ENCODE measurements at regions not wholly inside any gene's neighbourhood (a gene's known extent, or its start where the extent isn't known, plus 50 kb on each side); places are given as distances from the start of the nearest gene placed in this dataset.

DNA sequence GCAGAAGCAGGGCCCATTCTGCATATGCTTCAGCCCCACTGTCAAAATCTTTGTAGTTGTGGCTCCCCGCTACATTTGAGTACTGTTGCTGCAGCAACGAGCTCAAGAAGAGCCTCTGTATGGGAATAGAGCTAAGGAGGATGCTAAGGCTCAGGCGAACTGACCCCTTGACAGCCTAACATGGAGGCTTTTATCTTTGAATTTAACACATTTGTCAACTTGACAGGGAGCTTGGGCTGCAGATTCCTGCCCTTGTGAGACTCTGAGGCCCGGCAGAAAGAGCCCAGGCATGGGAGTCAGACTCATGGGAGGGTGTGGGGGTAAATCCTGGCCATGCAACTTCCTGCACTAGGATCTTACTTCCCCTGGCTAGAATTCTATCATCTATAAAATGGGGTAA lies 278.7 kb upstream of the CITED2 start:
- DNase-seq = no peak

DNA sequence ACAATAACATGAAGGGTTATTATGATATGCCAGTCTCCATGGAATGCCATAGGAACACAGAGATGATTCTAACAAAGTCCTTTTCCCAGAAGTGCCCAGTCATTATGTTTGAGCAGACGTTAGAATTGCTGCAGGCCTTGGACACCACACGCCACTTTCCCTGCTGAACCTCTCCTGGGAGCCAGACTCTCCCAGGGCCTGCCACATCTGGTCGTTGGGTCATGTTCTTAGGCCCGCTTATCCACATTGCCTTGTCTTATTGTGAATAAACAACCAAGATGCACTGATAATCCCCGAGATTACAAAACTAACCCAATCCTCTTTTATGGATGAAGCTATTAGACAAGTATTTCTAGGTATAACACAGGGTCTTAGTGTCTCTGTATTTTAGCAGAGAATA lies 276.5 kb upstream of the CITED2 start:
- no peak for DNase-seq

DNA sequence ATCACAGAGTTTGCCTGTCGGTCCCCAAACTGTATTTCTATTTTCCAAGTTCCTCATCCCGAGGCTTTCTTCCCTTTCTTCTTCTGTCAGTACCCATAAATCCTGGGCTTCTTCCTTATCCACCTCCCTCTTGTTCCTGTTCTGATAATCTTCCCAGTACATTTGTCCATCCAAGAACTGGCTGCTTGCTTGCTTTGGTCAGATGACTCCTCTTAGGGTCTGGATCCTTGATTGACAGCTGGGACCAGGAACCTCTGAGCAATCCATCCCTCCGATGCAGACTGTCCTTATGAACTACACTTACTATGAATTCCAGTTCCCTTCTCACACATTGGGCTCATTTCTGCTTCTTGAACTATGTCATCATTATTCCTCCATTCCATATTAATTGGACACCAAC lies 275.3 kb upstream of the CITED2 start:
- no peak for DNase-seq

DNA sequence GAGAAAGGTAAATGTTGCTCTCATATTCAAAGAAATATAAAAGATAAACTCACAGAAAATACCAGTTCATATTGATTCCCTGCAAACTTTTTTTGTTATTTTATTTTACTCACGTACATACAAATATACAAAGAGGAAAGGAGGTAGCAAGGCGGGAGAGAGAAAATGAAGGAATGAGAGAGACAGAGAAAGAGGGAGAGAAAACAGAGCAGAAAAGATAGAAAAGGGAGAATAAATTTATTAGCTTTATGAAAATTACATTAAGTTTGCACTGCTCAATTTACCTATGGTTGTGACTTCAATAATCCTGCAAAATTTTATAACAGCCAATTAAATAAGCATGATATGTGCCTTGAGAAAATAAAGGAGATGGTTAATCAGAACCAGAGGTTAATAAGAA lies 274.7 kb upstream of the CITED2 start:
- DNase-seq = no peak

- DNase-seq = no peak
Measured at GRCh38 chr6:139648430-139649000, 274.1 kb upstream of the CITED2 start.

DNA sequence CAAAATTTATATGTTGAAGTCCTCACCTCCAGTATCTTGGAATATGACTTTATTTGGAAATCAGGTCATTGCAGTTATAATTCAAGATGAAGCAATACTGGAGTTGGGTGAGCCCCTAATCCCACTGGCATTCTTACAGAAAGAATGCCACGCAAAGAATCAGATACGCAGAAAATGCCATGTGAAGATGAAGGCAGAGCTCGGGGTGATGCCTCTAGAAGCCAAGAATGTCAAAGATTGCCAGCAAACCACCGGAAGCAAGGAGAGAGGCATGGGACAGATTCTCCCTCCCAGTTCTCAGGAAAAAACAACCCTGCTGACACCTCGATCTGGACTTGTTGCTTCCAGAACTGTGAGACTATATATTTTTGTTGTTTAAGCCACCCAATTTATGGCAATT lies 273.4 kb upstream of the CITED2 start:
- DNase-seq = no peak

DNA sequence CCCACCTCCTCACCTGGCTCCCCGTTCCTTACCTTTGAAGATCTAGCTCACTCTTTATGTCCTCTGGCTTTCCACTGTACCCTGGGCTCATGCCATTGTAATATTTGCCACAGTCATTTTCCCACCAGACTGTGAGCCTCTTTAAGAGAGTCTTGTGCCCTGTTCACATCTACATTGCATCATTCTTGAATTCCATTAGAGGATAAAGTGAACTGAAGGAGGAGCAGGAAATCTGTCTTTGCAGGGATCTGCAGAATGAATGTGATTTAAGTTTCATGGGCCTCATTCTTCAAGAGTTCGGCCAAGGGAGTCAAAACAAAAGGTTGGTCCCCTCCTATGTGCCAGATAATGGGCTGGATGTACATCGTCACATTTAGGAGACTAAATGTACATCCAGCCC lies 272.6 kb upstream of the CITED2 start:
- no peak for DNase-seq

DNA sequence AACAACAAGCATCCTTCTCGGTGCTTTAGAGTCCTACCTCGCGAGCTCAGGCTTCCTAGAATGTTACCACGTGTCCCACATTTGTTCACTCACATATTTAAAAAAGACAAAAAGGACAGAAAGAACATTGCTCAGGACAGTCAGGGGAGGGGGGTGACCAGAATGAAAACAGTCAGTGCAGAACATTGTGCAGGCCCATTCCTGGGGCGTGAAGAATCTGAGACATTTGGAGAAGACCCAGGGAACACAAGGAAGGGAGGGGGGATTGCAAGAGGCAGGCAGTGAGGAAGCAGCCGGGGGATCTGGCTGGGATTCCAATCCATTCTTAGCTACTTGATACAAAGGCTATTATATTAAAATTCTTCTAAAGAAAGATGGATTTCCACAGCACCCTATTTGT lies 270.4 kb upstream of the CITED2 start:
- no peak for DNase-seq

- no peak for DNase-seq
Measured at GRCh38 chr6:139643986-139644385, 269.5 kb upstream of the CITED2 start.

DNA sequence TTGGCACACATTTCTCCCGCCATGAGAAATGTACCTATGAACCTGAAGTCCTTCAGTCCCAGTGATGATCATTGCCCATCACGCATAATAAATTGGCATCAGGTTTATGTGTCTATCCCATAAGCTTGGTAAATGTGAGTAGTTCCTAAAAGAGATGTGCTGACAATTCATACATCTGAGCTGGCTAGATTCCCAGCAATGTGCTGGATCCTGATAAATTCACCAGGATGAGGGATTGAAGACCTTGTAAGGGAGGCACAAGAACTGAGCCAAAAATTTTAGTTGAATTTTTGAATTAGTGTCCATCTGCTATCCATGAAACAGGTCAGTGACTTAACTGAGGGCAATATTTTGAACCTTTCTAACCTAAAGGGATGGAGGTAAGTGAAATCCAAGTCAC lies 267.9 kb upstream of the CITED2 start:
- no peak for DNase-seq

DNA sequence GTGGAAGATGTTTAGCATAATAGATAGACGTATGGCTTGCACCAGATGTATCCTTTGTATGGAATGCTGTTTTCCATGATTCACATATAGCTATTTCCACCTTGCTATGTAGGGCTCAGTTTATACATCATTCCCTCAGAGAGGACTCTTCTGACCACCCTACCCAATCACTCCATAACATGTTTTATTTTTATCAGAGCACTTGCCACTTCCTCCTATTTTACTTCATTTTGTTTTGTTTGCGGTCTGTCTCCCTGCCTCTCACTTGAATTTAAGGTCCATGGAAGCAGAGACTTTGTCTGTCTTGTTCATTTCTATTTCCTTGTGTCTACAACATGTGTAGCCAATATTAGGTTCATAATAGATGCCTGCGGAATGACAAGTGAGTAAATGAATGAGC lies 266.9 kb upstream of the CITED2 start:
- DNase-seq = no peak

DNA sequence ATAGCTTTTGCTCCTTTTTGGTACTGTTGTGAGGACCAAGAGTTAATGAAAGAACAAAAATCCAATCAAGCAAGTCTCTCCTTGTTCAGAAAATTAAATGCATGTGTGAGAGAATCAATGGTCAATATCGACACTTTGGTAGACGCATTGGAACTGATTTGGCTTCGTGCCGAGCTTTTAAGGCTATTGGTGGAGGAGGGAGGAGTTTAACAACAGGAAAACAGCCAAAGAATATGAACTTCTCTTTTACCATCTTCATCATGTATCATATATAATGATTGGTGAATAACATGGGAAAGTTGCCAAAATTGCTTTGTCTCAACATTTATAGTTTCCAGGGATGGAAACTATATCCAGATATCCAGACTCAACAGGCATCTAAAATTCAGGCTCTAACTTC lies 266.5 kb upstream of the CITED2 start:
- no peak for DNase-seq

DNA sequence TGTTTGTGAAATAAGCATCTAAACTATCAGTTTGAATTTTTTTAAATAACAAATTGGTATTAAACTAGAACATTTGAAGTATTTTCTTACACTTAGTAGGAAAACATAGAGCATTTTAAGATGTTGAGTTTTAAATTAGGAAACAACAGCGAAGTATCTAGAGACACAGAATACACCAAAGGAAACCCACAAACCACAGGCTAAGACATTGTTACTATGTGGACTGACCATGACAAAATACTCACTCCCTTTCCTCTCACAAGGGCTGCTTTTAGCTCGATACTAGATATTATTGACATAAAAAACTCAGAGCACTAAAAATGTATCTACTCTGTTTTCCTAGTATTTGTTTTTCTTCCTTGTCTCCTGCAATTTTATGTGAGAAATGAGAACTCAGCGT lies 266.0 kb upstream of the CITED2 start:
- DNase-seq = no peak

GRCh38 chr6:139639507-139639906 lies 265.1 kb upstream of the CITED2 start:
- DNase-seq = no peak

GRCh38 chr6:139638179-139638941 lies 263.9 kb upstream of the CITED2 start:
- no peak for DNase-seq

- DNase-seq = no peak
Measured at GRCh38 chr6:139637766-139638165, 263.3 kb upstream of the CITED2 start.

- no peak for DNase-seq
Measured at GRCh38 chr6:139636391-139636790, 261.9 kb upstream of the CITED2 start.

- DNase-seq = no peak
Measured at GRCh38 chr6:139635401-139636130, 261.1 kb upstream of the CITED2 start.

DNA sequence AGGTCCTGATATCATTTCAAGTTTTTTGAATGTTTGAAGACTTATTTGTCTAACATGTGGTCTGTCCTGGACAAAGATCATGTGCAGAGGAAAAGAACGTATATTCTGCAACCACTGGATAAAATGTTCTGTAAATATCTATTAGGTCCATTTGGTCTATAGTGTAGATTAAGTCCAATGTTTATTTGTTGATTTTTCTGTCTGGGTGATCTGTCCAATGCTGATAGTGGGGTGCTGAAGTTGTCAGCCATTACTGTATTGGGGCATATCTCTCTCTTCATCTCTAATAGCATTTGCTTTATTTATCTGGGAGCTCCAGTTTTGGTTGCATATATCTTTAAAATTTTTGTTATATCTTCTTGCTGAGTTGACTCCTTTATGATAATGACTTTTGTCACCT lies 258.4 kb upstream of the CITED2 start:
- no peak for DNase-seq

- no peak for DNase-seq
Measured at GRCh38 chr6:139628270-139628669, 253.8 kb upstream of the CITED2 start.

- no peak for DNase-seq
Measured at GRCh38 chr6:139627091-139627490, 252.6 kb upstream of the CITED2 start.

- no peak for DNase-seq
Measured at GRCh38 chr6:139625998-139626975, 251.8 kb upstream of the CITED2 start.

Data from activated T-cell treated with anti-CD3 and anti-CD28 coated beads for 4 hours (primary cell).